GM19467 (cell line): ENCODE measurements at regions not wholly inside any gene's neighbourhood (a gene's known extent, or its start where the extent isn't known, plus 50 kb on each side); places are given as distances from the start of the nearest gene placed in this dataset.

Experiments
- ATAC-seq: cut with Tn5 transposase; IDR thresholded peaks from one replicate; pipeline ENCODE4 v1.9.1; 2021; ENCODE audit warnings: mild to moderate bottlenecking, moderate library complexity; ENCODE audit not compliant: unreplicated experiment

DNA sequence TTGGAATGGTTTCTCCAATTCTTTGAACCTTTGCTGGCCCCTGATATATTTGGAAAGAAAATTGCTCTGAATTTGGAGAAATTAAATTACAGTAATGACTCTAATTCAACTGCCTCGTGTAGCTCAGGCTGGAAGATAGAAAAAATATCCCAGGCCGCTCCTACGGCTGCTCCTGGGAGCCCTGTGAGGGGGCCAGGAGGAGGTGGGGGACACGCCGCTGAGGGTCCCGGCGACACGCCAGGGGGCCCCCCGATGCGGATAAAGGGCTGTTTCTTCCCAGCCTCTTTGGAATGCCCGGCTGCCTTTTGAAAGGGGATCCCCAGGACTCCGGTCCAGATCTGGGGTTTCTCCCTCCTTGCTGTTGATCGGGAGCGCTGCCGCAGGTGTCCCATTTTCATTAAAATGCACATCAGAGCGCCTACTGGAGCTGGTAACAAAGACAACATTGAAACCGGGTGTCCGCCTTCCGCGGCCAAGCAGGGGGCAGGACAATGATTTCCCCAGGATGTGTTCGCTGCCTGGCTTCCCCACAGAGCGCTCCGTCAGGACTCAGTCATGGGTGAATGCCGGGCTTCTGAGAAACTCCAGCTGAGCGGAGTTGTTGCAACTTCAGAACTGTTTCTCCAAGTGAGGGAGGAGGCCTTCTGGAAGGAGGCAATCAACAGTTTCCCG, 200.1 kb upstream of the KBTBD8 start:
- no peak for ATAC-seq

DNA sequence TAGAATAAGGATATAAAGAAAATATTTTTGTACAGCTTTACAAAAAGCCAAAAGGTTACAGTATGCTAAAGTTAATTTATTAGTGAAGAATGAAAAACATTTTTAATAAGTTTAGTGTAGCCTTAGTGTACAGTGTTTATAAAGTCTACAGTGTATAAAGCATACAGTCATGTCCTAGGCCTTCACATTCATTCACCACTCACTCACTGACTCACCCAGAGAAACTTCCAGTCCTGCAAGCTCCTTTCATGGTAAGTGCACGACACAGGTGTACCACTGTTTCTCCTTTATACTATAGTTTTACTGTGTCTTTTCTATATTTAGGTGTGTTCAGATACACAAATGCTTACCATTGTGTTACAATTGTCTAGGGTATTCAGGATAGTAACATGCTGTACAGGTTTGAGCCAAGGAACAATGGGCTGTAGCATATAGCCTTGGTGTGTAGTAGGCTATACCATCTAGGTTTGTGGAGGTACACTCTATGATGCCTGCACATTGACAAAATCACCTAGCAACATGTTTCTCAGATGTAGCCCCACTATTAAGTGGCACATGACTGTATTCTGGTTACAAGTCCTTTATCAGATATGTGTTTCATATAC, 197.1 kb upstream of the KBTBD8 start:
- no peak for ATAC-seq

DNA sequence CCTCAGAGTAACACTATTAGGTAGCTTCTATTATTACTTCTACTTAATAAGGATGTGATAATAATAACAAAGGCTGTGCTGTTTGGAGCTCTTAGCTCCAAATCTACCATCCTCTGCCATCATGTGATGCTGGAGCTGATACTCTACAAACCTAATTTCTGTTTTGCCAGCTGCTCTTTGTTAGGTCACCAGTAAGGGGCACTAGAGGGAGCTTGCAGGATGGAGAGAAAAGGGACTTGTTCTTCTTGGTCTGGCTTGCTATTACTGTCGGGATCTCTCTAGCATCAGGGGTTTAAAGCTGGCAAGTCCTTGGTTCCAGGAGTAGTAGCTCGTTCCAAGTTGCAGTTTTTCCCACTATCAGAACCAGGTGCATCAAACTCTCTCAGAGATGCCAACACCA, 194.9 kb upstream of the KBTBD8 start:
- ATAC-seq = no peak

DNA sequence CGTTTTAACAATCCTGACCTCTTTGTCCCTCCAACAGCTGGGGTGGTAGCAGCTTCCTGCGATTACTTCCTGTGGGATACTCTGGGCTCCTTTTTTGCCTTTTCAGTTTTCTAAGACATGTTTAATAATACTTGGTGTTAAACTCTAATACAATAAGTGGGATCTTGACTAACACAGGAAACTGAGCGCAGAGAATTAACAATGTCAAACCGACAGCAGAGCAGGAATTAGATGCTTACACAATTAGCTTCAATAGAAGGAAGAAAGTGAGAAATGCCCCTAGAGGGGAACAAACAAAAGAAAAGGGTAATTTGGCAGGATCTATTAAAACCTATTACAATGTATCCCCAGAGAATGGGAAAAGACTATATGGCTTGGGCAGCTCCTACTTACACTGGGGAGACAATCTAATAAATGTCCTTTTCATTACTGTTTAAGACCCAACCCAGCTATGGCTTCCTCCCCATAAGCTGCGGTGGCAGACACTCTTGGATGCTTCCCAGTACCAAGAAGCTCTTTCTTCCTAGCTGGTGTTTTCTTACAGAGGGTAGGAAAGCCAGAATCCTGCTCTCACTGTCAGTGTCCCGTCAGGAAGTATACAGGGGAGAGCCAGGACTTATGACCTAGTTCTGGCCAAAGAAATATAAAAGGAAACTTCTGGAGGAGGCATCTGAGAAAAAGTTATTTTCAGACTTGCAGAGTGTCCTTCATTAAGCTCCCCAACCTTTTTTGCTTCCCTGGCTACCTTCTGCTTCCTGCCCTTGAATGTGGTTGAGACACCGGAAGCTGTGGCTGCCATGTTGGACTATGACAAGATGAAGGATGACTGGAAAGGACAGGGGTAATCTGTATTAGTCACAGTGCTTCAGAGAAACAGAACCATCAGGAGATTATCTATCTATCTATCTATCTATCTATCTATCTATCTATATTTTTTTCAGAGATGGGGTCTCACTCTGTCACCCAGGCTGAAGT, 194.1 kb upstream of the KBTBD8 start:
- ATAC-seq = no peak

DNA sequence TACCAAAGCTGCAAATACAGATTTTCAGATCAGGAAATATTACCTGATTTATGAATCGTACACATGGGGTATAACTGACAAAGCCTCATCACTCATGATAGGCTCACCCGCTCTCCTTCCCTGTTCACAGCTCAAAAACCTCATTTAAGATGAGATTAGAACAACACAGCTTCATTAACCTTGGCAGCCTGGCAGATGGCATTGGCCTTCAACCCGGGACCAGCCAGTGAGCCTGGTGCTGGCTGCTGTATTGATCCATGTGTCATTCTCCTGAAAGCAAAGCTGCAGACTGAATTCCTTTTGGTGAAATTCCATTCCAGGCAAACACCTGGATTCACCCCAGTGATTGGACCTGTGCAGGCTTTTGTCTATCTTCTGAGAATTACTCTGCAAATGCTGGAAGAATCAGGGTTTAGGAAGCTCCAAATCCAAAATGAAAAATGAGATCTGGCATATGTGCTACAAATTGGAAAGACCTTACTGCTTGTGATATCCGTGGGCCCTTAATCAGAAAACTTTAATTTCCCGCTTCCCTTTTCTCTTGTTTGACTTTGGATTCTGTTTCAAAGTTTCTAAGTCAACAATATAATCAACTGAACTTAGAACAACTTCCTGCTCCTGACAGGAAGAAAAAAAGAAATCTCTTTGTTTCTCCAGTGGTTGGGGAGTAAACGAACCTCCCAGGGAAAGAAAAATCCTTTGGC, 189.1 kb upstream of the KBTBD8 start:
- no peak for ATAC-seq

DNA sequence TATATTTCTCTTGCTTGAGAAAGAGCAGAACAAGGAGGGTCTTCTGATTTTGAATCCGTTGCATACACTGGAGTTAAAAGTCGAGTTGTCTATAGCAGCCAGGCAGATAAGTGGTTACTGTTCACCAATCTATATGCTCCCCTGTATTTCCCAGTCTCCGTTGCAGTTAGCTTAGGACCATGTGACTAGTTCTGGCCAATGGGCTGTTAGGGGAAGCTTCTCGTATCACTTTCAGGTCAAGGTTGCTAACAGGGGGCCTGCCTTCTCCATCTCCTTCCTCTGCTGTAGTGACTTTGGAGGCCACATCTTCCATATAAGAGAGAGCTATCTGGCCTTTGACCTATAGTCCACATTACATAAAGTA, 188.5 kb upstream of the KBTBD8 start:
- no peak for ATAC-seq

DNA sequence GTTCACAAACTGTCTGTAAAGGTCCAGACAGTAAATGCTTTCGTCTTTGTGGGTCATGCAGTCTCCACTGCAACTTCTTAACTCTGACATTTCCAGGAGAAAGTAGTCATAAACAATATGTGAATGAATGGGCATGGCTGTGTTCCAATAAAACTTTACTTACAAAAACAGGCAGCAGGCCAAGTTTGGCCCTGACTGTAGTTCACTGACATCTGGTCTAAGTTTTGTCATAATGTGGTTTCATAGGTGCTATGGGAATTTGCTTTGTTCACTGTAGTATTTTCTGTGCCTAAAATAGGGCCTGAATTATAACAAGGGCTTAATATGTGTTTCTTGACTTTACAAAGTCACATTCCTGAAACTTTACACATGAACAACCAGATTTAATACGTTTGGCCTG, 186.0 kb upstream of the KBTBD8 start:
- no peak for ATAC-seq

DNA sequence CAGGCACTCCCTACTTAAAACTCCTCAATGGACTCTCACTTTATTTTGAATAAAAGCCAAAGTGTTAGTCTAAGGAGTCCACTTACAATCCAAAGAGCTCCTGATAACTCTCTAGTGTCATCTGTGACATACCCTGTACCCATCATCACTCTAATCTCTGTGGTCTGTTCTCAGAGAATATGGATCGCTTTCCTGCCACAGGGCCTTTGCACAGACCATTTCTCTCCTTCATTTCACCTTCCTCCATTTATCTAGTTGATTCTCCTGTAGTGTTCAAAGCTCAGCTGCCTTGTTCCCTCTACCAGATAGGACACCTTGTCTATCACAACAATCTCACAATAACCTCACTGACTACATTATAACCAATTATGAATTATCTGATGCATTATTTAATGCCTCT, 185.4 kb upstream of the KBTBD8 start:
- ATAC-seq = no peak

DNA sequence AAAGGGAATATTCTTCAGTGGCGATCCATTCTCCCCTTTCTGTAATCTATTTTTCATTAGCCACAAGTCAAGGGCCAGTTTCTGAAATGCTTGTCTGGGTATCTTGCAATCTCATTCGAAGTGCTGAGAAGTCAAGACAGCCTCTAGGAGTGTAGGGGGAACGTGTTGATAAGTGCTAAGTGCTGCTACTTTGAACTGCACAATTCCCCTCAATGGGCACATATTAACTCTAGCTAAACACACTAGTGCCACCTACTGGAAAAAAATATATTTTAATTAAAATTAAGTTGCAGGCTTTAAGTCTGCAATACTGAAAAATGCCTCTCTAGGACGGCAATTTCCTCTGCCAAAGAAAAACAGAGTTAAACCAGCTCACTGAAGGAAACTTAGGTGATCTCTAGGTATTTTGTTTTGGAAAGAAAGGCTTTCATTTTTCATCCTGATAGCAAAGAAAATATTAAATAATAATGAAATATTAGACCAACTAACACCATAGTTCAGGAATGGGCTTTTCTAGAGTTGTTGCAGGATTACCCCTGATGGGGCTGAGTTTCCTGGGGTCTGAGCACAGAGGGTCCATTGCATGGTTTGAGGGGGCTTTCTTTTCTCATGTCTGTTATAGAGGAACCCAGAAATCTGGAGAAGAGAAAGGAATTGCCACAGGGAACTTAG, 181.9 kb upstream of the KBTBD8 start:
- ATAC-seq = peak; percentile 82

DNA sequence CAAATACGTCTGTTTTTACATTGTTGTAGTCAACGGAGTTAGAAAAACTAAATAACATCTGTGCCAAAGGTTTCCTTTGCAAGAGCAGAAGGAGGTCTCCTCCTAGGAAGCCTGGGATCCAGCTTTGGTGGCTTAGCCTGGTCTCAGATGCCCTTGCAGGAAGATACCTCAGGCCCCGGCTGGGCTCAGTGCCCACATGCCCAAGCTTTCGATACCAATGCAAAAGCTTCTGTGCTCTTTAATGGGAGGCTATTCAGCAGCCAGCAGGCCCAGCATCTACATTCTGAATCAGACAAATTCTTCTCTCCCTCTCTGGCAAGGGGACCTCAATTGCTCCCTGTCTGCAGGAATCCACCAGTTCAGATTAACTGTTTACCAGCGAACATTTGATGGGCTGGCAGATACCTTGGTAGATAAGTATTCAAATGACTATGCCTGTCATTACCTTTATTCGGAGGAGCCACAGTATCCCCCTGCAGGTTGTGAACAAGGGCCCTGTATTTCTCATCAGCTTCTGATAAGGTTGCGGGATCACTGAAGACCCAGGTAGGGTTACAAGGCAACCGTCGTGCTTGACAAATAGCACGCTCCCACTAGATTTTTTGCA, 180.1 kb upstream of the KBTBD8 start:
- ATAC-seq = no peak

DNA sequence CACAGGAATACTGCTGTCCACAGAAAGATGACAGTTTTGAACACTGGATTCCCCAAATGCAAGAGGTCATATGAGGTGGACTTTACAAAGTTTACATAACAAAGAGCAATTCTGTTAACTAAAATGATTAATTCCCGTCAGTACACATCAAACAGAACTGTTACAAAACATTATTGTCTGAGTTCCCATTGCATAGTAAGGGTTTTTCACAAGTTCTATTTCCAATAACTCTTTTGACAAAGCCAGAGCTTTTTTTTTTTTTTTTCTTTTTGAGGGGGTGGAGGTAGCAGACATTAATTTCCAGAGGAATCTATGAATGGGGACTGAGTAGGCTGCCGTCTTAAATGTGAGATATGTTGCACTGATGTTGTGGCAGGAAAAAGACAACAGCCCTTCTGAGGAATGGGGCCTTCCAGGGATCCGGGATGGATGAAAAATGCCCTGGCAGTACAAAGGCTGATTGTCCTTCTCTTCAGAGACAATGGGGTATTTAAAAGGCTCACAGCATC, 178.1 kb upstream of the KBTBD8 start:
- ATAC-seq = no peak

DNA sequence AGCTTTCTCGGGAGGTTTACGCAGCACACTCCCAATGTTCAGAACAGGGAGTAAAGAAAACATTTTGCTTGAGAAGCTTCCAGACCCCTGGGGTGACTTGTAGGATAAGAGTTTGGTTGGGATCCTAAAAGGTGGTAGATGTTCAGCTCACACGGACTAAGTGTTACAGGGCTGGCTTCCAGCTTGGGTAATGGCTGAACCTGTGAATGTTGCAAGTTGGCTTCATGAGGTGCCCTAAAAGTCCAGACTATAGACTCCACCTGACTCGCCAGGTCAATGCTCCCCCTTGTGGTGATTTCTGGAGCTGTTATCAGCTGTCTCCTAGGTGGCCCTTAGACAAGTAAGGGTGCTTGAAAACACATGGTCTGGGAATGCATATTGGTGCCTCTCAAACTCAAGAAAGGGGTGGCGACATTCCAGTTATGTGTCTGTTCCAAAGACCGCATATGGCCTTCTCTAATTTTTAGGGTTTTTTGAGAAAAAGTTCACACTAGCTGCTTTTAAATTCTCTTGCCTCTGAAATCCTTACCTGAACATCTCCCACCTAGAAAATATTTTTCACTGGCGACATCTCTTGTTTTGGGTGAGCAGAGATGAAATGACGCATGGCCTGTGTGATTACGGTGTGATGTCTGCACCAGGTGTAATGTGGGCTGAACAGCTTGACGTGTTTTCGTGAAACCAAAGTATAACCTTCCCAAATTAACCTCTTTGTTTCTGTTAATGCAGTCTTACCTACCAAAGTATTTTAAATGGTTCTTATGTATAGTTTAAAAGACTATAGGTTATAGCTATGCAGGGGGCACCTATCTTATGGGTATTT, 175.7 kb upstream of the KBTBD8 start:
- ATAC-seq = peak; percentile 87

DNA sequence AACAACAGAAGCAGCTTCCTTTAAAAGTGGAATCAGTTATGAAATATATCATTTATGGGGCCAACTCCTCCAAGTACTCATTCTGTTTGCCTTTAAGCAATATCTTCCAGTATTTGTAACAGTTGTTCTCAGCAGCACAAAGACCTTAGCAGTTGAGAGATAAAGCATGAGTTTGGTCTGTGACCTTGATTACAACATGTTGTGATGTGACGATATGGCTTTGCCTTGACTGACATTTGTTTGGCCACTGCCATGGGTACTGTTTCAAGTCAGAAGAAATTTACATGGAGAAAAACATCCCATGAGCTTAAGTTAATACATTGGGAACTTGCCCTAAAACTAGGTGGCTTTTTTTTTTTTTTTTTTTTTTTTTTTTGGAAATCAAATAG, 175.1 kb upstream of the KBTBD8 start:
- ATAC-seq = no peak

DNA sequence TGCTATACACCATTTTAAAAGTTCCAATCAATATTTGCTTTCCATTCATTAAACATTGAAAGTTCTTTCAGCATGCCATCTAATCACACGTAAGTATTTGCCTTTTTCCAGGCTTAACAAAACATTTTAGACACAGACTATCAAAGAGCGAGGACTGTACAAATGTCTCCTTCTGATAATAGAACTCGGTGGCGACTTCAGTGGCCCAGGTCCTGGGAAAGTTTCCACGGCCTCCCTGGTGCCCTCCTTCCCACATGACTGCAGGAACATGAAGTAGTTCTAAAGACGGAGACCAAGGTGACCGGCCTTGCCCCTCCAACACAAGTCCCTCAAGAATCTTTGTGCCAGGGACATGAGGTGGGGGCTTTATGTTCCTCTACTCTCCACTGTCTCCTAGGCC, 174.6 kb upstream of the KBTBD8 start:
- no peak for ATAC-seq

DNA sequence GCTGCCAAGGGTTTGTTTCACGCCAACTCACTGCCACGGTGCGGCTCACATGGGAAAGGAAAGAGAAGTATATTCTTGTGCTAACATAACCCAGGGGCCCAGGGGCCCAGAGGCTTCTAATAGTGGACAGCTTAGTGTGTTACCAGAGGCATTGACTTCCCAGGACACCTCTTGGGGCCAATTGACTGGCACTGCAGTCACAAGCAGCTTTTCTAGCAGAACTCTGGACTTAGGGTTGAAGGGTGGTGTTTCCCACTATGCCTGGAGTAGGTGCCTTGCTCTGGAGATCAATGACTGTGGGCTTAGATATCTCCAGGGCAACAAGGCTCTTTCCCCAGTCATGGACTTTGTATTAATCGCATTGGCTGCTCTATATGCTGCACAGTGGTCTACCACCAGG, 172.7 kb upstream of the KBTBD8 start:
- no peak for ATAC-seq

DNA sequence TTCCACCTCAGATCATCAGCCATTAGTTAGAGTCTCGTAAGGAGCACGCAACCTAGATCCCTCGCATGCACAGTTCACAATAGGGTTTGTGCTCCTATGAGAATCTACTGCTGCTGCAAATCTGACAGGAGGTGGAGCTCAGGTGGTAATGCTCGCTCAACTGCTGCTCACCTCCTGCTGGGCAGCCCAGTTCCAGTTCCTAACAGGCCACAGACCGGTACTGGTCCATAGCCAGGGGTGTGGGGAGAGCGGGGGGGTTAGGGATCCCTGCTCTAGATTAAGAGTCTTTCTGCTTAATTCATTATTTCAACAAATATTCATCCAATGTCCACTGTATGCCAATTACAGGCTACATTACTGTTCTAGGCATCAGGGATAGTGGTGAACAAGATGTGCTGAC, 170.4 kb upstream of the KBTBD8 start:
- no peak for ATAC-seq

DNA sequence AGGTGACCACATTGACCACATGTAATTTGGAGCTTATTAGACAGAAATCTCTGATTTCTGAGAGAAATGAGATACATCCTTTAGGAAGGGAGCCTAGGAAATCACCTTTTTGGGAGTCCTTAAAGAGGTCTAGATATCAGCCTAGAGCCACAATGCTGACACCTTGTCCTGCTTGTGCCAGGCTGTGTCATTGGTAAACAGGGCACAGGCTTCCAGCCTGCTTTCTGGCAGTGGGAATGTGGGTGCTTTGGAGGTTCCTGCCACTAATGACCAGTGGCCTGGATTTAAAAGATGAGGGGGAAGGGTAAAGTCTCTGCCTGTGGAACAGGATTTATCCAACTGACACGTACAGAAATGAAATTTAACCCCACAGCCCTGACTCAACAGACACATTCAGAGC, 169.8 kb upstream of the KBTBD8 start:
- no peak for ATAC-seq

DNA sequence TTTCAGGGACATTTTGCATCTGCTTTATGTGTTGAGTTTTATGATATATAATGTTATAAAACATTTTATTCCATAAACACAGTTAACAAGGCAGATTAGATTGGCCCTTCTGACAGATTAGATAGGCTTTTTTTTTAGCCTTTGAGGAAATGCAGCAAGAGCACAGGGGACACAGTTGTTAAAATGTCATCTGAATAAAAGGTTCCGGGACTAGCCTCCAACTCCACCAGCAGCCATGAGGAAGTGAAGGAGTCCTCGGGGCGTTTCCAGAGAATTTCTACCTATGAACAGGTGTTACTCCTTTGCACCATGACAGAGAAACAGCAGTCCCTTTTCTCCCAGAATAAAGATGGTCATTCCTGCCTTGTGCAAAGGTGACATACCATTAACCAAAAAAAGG, 167.8 kb upstream of the KBTBD8 start:
- no peak for ATAC-seq

DNA sequence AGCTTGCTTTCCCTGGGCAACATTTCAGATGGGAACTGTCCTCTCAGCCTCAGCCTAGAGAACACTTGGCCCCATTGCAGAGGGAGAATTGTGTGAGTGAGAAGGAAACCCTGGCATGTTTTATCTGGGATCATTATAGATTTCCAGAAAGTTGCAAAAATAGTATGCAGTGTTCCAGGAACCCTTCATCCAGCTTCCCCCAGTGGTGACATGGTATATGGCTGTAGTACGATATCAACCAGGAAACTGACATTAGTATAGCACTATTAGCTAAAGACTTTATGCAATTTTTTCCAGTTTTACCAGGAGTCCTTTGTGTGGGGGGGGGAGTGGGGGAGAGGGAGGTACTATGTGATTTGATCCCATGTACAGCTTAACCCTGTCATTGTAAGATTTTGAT, 166.2 kb upstream of the KBTBD8 start:
- ATAC-seq = no peak
